Activated T-helper 17 cell treated with anti-CD3 and anti-CD28 coated beads, Interleukin-2, amount 50 U/mL, for 72 hours (primary cell): ENCODE measurements at regions not wholly inside any gene's neighbourhood (a gene's known extent, or its start where the extent isn't known, plus 50 kb on each side); places are given as distances from the start of the nearest gene placed in this dataset.

Experiments
- ATAC-seq: fragments of 150-1000 bp; cut with Tn5 transposase; replicated peaks from 2 replicates; pipeline ENCODE4 v1.10.0; 2021; ENCODE audit warnings: mild to moderate bottlenecking, moderate library complexity
- H3K27ac Mint-ChIP-seq: one replicate; pipeline ENCODE4 v1.8.0; 2022; ENCODE audit warnings: mixed read lengths
- H3K27me3 Mint-ChIP-seq: one replicate; pipeline ENCODE4 v1.8.0; 2022; ENCODE audit warnings: mixed read lengths
- H3K36me3 Mint-ChIP-seq: one replicate; pipeline ENCODE4 v1.8.0; 2022; ENCODE audit warnings: low read depth, mild to moderate bottlenecking, mixed read lengths
- H3K4me1 Mint-ChIP-seq: one replicate; pipeline ENCODE4 v1.8.0; 2022; ENCODE audit warnings: mixed read lengths
- H3K4me3 Mint-ChIP-seq: one replicate; pipeline ENCODE4 v1.8.0; 2022; ENCODE audit warnings: mild to moderate bottlenecking, mixed read lengths
- H3K9me3 Mint-ChIP-seq: one replicate; pipeline ENCODE4 v1.8.0; 2022; ENCODE audit warnings: mixed read lengths

DNA sequence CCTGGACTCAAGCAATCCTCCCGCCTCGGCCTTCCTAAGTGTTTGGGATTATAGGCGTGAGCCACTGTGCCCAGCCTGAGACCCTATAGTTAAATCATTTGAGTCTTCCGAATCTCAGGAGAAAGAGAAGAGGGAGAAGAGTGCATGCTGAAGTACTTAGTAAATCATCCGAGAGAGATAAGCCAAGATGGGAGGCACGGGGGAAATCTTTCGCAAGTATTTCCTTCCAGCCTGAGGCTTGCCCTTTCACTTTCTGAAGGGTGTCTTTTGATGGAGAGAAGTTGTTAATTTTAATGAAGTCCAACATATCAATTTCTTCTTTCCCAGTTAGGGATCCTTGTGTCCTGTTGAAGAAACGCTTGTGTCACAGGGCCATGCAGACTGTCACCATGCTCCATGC, 97.1 kb upstream of the SLC6A6 start:
- H3K27me3 Mint-ChIP-seq = peaks cover 14% of the 10 kb centered on the region
- peaks cover 15% of the 10 kb centered on the region for H3K4me1 Mint-ChIP-seq
- H3K9me3 Mint-ChIP-seq = no peaks in the 10 kb centered on the region
- no peaks in the 10 kb centered on the region for H3K36me3 Mint-ChIP-seq
- ATAC-seq = no peak
- no peak overlapping the region for H3K27ac Mint-ChIP-seq
- no peak overlapping the region for H3K4me3 Mint-ChIP-seq

DNA sequence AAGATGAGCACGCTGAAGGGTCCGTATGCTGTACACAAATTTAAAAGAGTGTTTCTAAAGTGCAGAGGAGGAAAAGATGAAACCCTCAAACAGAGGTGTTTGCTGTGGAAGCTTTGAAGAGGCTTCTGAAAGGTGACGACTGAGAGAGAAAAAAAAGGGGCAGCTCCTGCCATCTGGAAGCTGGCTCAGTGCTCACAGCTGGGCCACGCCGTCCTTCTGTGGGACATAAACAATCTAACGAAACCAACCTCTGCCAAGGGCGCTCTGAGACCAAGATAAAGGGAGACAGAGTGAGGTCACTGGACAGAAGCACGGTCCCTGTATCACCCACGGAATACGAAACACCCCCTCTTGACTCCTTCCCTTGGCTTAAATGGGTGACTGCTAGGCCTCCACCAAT, 96.3 kb upstream of the SLC6A6 start:
- Mint-ChIP-seq H3K36me3 (no peaks in the 10 kb centered on the region), H3K4me3 (no peak overlapping the region), H3K27ac (no peak overlapping the region), H3K27me3 (peaks cover 14% of the 10 kb centered on the region), H3K9me3 (no peaks in the 10 kb centered on the region), H3K4me1 (peaks cover 15% of the 10 kb centered on the region)
- ATAC-seq = no peak

- peaks cover 10% of the 10 kb centered on the region for H3K4me1 Mint-ChIP-seq
- no peaks in the 10 kb centered on the region for H3K9me3 Mint-ChIP-seq
- H3K27me3 Mint-ChIP-seq = peaks cover 16% of the 10 kb centered on the region
- H3K4me3 Mint-ChIP-seq = no peak overlapping the region
- no peak for ATAC-seq
- no peak overlapping the region for H3K27ac Mint-ChIP-seq
- no peaks in the 10 kb centered on the region for H3K36me3 Mint-ChIP-seq
Measured at GRCh38 chr3:14307656-14308302, 94.6 kb upstream of the SLC6A6 start.

DNA sequence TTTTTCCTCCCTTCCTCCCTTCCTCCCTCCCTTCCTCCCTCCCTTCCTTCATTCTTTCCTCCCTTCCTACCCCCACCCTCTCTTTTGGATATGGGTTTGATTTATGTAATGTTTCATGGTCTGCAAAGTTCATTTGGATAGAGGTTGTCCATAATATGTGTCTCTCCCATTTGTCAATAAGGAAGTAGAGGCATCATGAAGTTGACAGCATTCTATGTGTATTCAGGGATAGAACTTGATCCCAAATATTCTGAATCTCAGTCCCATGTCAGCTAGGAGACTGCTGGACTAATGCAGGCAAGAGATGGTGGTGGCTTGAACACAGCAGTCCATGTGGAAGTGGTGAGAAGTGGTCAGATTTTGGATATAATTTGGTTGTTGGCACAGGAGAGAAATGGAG, 90.7 kb upstream of the SLC6A6 start:
- Mint-ChIP-seq H3K9me3 (no peaks in the 10 kb centered on the region), H3K4me1 (no peaks in the 10 kb centered on the region), H3K27ac (no peak overlapping the region), H3K36me3 (no peaks in the 10 kb centered on the region), H3K4me3 (no peak overlapping the region), H3K27me3 (peaks cover 21% of the 10 kb centered on the region)
- no peak for ATAC-seq

GRCh38 chr3:14312375-14312774, 90.0 kb upstream of the SLC6A6 start:
- no peaks in the 10 kb centered on the region for H3K9me3 Mint-ChIP-seq
- H3K27ac Mint-ChIP-seq = no peak overlapping the region
- H3K4me1 Mint-ChIP-seq = no peaks in the 10 kb centered on the region
- peaks cover 19% of the 10 kb centered on the region for H3K27me3 Mint-ChIP-seq
- no peak for ATAC-seq
- no peaks in the 10 kb centered on the region for H3K36me3 Mint-ChIP-seq
- H3K4me3 Mint-ChIP-seq = no peak overlapping the region

GRCh38 chr3:14317057-14317553, 85.3 kb upstream of the SLC6A6 start:
- Mint-ChIP-seq H3K27ac (no peak overlapping the region), H3K4me1 (no peaks in the 10 kb centered on the region), H3K9me3 (peaks cover 4% of the 10 kb centered on the region), H3K36me3 (no peaks in the 10 kb centered on the region), H3K27me3 (peaks cover 6% of the 10 kb centered on the region), H3K4me3 (no peak overlapping the region)
- no peak for ATAC-seq

DNA sequence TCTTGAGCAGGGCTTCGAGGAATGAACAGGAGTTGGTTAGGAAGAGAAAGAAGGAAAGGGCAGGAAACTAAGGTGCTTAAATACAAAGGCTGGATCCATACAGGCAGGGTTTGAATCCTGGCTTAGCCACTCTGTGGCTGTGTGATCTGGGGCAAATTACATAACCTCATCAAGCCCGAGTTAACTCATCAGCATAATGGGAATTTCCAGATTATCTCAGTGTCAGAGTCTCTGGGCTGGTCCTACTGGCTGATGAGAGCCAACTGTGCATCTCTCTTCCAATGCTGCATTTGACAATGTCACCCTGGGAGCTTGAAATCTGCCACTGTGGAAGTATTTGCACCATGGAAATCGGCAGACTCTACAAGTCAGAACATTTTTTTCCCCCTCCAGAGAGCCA, 83.8 kb upstream of the SLC6A6 start:
- no peak for ATAC-seq

GRCh38 chr3:14319654-14320182, 82.7 kb upstream of the SLC6A6 start:
- H3K27ac Mint-ChIP-seq = no peak overlapping the region
- peak; percentile 94 for ATAC-seq
- H3K27me3 Mint-ChIP-seq = no peaks in the 10 kb centered on the region
- H3K4me1 Mint-ChIP-seq = no peaks in the 10 kb centered on the region
- no peaks in the 10 kb centered on the region for H3K36me3 Mint-ChIP-seq
- peak overlapping the region; percentile 17 for H3K4me3 Mint-ChIP-seq
- H3K9me3 Mint-ChIP-seq = peaks cover 4% of the 10 kb centered on the region

More for the DNA sequence above, 83.8 kb upstream of the SLC6A6 start:
- no peaks in the 10 kb centered on the region for H3K36me3 Mint-ChIP-seq
- peaks cover under 1% of the 10 kb centered on the region for H3K27me3 Mint-ChIP-seq
- H3K4me3 Mint-ChIP-seq = no peak overlapping the region
- H3K27ac Mint-ChIP-seq = no peak overlapping the region
- peaks cover 4% of the 10 kb centered on the region for H3K9me3 Mint-ChIP-seq
- no peaks in the 10 kb centered on the region for H3K4me1 Mint-ChIP-seq

GRCh38 chr3:14320219-14320618, 82.2 kb upstream of the SLC6A6 start:
- no peak overlapping the region for H3K4me3 Mint-ChIP-seq
- H3K27ac Mint-ChIP-seq = no peak overlapping the region
- peaks cover 3% of the 10 kb centered on the region for H3K27me3 Mint-ChIP-seq
- peaks cover 4% of the 10 kb centered on the region for H3K9me3 Mint-ChIP-seq
- no peak for ATAC-seq
- H3K36me3 Mint-ChIP-seq = no peaks in the 10 kb centered on the region
- H3K4me1 Mint-ChIP-seq = no peaks in the 10 kb centered on the region

- peaks cover 3% of the 10 kb centered on the region for H3K27me3 Mint-ChIP-seq
- no peak for ATAC-seq
- no peaks in the 10 kb centered on the region for H3K36me3 Mint-ChIP-seq
- H3K9me3 Mint-ChIP-seq = peaks cover 4% of the 10 kb centered on the region
- H3K4me3 Mint-ChIP-seq = no peak overlapping the region
- H3K4me1 Mint-ChIP-seq = no peaks in the 10 kb centered on the region
- no peak overlapping the region for H3K27ac Mint-ChIP-seq
Measured at GRCh38 chr3:14322001-14322400, 80.4 kb upstream of the SLC6A6 start.

GRCh38 chr3:14322667-14323295, 79.6 kb upstream of the SLC6A6 start:
- H3K27ac Mint-ChIP-seq = no peak overlapping the region
- H3K36me3 Mint-ChIP-seq = no peaks in the 10 kb centered on the region
- peaks cover 4% of the 10 kb centered on the region for H3K9me3 Mint-ChIP-seq
- H3K4me3 Mint-ChIP-seq = no peak overlapping the region
- no peaks in the 10 kb centered on the region for H3K4me1 Mint-ChIP-seq
- no peak for ATAC-seq
- H3K27me3 Mint-ChIP-seq = peaks cover 3% of the 10 kb centered on the region

GRCh38 chr3:14323401-14324223, 78.8 kb upstream of the SLC6A6 start:
- Mint-ChIP-seq H3K27ac (no peak overlapping the region), H3K4me1 (no peaks in the 10 kb centered on the region), H3K36me3 (no peaks in the 10 kb centered on the region), H3K27me3 (peaks cover 3% of the 10 kb centered on the region), H3K9me3 (peaks cover 4% of the 10 kb centered on the region), H3K4me3 (no peak overlapping the region)
- no peak for ATAC-seq

- Mint-ChIP-seq H3K4me1 (no peaks in the 10 kb centered on the region), H3K36me3 (no peaks in the 10 kb centered on the region), H3K4me3 (no peak overlapping the region), H3K27me3 (peaks cover 3% of the 10 kb centered on the region), H3K27ac (no peak overlapping the region), H3K9me3 (peaks cover 4% of the 10 kb centered on the region)
- no peak for ATAC-seq
Measured at GRCh38 chr3:14324224-14324944, 78.0 kb upstream of the SLC6A6 start.

DNA sequence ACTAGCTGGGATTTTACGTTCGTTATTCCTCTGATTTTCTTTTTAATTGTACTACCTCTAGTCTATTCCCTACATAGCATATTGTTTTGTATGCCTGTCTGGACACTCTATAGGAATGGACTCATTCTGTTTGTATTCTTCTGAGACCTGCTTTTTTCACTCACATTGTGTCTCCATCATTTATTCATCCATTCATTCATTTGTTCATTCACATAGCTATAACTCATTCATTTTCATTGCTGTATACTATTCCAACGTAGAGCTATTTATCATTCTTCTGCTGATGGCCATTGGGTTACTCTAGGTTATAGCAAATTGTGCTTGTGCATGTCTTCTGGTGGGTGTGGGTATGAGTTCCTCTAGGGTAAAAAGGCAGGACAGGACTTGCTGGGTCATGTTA, 74.0 kb upstream of the SLC6A6 start:
- Mint-ChIP-seq H3K9me3 (no peaks in the 10 kb centered on the region), H3K4me3 (no peak overlapping the region), H3K4me1 (no peaks in the 10 kb centered on the region), H3K36me3 (no peaks in the 10 kb centered on the region), H3K27me3 (peaks cover 3% of the 10 kb centered on the region), H3K27ac (no peak overlapping the region)
- ATAC-seq = no peak
